AG09309 (cell line): ENCODE measurements at regions not wholly inside any gene's neighbourhood (a gene's known extent, or its start where the extent isn't known, plus 50 kb on each side); places are given as distances from the start of the nearest gene placed in this dataset.
"Not testable (repeated sequence)": the region's sequence is repeated elsewhere in the genome, so short reads cannot be mapped to it uniquely, and the experiment has no call there.

ENCODE experiments used
- DNase-seq: peaks from one replicate; pipeline ENCODE4 v3.0.0-alpha.2; 2010; ENCODE audit warnings: low read depth
- H3K4me3 ChIP-seq: 2 replicates; pipeline ENCODE4 v1.5.1; 2011; ENCODE audit warnings: mild to moderate bottlenecking, low read depth, low read length, moderate library complexity; ENCODE audit not compliant: control insufficient read depth
- TF ChIP-seq, protein P1 (sequence below): IDR thresholded peaks from 2 replicates; pipeline ENCODE4 v1.5.1; 2011; ENCODE audit warnings: mild to moderate bottlenecking, low read depth, low read length, inconsistent platforms; ENCODE audit not compliant: insufficient read depth, control insufficient read depth; ENCODE audit errors: missing control alignments

DNA sequence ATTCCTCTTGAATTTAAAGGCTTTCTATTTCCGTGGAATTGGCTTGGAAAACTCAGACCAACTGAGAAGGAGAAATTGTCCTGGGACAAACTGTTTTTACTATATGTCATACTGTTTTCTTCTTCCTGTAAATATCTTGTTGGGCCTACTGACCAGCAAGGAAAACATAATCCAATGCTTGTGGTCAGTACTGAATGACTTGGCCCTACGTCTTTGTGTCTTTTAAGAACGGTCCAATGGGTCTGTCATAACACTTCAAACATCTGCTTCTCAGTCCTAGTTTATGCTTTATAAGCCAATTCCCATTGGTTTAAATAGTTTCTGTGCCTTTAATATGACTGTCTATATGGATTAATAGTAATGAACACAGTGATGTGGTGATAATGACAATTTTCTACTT, 248.5 kb upstream of the DDHD1 start:
- H3K4me3 ChIP-seq, result no peak overlapping the region
- no peak for DNase-seq
- TF ChIP-seq, protein P1, sequence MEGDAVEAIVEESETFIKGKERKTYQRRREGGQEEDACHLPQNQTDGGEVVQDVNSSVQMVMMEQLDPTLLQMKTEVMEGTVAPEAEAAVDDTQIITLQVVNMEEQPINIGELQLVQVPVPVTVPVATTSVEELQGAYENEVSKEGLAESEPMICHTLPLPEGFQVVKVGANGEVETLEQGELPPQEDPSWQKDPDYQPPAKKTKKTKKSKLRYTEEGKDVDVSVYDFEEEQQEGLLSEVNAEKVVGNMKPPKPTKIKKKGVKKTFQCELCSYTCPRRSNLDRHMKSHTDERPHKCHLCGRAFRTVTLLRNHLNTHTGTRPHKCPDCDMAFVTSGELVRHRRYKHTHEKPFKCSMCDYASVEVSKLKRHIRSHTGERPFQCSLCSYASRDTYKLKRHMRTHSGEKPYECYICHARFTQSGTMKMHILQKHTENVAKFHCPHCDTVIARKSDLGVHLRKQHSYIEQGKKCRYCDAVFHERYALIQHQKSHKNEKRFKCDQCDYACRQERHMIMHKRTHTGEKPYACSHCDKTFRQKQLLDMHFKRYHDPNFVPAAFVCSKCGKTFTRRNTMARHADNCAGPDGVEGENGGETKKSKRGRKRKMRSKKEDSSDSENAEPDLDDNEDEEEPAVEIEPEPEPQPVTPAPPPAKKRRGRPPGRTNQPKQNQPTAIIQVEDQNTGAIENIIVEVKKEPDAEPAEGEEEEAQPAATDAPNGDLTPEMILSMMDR, result no peak

- H3K4me3 ChIP-seq, result no peak overlapping the region
- peak; percentile 60 for DNase-seq
- TF ChIP-seq, protein P1, result peak; percentile 34
Observed at GRCh38 chr14:53399057-53399456, 245.9 kb upstream of the DDHD1 start.

- TF ChIP-seq, protein P1, result no peak
- DNase-seq, result no peak
- H3K4me3 ChIP-seq, result no peak overlapping the region
Observed at GRCh38 chr14:53398616-53399015, 245.5 kb upstream of the DDHD1 start.

DNA sequence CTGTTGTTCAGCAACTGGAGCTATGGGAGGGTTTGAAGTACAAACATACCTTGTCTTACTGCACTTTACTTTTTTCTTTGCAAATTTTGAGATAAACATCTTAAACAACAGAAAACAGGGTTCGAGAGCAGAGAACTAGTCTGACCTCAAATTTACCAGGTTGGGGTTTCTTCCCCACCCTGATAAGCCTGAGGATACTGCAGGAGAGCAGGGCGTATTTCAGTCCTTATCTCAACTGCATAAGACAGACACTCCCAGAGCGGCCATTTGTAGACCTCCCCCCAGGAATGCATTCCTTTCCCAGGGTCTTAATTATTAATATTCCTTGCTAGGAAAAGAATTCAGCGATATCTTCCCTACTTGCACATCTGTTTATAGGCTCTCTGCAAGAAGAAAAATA, 242.1 kb upstream of the DDHD1 start:
- H3K4me3 ChIP-seq, DNase-seq: not testable (repeated sequence)

GRCh38 chr14:53391631-53392285, 238.6 kb upstream of the DDHD1 start:
- DNase-seq, result peak; percentile 78
- no peak overlapping the region for H3K4me3 ChIP-seq
- TF ChIP-seq, protein P1, result no peak

- TF ChIP-seq, protein P1, result no peak
- H3K4me3 ChIP-seq, result no peak overlapping the region
- DNase-seq, result no peak
Observed at GRCh38 chr14:53391156-53391555, 238.0 kb upstream of the DDHD1 start.

DNA sequence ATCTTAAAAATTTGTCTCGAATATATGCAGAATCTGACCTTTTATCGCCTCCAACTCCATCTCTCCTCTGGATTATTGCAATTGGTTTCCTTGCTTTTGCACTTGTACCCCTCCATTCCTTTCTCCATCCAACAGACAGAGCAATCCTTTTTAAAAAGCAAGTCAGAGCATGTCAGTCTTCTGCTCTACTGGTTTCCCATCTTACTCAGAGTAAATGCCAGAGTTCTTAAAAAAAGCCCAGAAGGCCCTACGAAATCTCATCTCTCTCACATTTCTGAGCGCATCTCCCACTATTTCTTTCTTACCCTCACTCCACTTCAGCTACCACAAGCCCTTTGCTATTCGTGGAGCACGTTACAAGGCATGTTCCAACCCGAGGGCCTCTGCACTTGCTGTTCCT, 236.9 kb upstream of the DDHD1 start:
- TF ChIP-seq, protein P1, result no peak
- no peak overlapping the region for H3K4me3 ChIP-seq
- DNase-seq, result no peak
